ENCODE measurements at regions not wholly inside any gene's neighbourhood (a gene's known extent, or its start where the extent isn't known, plus 50 kb on each side); places are given as distances from the start of the nearest gene placed in this dataset.

DNA sequence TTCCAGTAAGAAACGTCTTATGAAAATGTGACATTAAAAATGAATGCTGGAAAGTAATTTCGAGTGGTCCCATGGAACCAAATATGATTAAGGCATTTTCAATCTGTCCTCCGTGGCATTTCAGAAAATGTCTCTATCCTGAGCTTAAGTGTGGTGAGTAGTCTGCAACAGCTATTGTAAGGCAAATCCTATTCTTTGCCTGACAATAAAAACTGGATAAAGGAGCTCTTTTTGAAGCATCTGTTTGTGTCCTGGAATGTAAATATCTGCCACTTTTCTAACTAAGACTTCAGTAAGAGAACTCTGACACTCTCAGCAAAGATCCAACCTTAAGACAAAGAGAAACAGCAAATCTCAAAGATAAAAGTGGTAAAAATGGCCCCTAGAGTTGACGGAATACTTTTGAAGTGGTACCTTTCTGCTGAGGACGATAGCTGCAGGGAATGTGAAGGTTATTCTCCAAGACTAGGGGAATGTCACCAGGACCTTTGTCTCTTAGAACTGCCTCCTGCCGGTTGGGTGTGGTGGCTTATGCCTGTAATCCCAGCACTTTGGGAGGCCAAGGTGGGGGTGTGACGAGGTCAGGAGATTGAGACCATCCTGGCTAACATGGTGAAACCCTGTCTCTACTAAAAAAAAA is 486.7 kb upstream of the ZP4 start:
- Histone ChIP-seq H3K27ac (ENCODE audit: low read depth, low read length) (no peak overlapping the region), H2AFZ (ENCODE audit: low read length) (no peak overlapping the region)

DNA sequence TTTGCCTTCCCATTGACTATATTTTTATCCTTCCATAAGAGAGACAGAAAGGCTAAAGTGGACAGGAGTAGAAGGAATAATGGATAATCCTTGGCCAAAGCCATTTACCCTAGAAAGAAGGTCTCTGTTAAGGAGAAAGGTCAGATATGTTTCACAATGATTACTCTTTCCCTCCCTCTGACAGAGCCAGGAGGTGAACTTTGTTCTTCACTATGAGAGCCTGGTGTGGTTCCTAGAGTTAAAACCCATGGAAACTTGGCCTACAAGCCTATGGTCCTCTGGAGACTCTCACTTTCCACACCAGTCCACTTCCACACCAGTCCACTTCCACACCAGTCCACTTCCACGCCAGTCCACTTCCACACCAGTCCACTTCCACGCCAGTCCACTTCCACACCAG is 479.9 kb upstream of the ZP4 start:
- TF ChIP-seq, protein P1, sequence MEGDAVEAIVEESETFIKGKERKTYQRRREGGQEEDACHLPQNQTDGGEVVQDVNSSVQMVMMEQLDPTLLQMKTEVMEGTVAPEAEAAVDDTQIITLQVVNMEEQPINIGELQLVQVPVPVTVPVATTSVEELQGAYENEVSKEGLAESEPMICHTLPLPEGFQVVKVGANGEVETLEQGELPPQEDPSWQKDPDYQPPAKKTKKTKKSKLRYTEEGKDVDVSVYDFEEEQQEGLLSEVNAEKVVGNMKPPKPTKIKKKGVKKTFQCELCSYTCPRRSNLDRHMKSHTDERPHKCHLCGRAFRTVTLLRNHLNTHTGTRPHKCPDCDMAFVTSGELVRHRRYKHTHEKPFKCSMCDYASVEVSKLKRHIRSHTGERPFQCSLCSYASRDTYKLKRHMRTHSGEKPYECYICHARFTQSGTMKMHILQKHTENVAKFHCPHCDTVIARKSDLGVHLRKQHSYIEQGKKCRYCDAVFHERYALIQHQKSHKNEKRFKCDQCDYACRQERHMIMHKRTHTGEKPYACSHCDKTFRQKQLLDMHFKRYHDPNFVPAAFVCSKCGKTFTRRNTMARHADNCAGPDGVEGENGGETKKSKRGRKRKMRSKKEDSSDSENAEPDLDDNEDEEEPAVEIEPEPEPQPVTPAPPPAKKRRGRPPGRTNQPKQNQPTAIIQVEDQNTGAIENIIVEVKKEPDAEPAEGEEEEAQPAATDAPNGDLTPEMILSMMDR (IDR thresholded peaks at IDR 0.05; ENCODE audit: extremely low read depth, low read depth, low read length), result no peak
- Histone ChIP-seq H3K4me3 (ENCODE audit: insufficient read depth, low read length) (no peak overlapping the region), H3K4me2 (ENCODE audit: insufficient read depth, low read length) (no peak overlapping the region), H3K9me3 (ENCODE audit: low read depth, low read length) (no peaks in the 10 kb centered on the region), H4K20me1 (ENCODE audit: insufficient read depth, low read length) (no peaks in the 10 kb centered on the region), H3K4me1 (ENCODE audit: insufficient read depth, low read length) (no peaks in the 10 kb centered on the region), H3K36me3 (ENCODE audit: insufficient read depth, low read length) (no peaks in the 10 kb centered on the region), H3K27me3 (ENCODE audit: insufficient read depth, low read length) (no peaks in the 10 kb centered on the region), H3K27ac (ENCODE audit: low read depth, low read length) (no peak overlapping the region), H2AFZ (ENCODE audit: low read length) (no peak overlapping the region), H3K79me2 (ENCODE audit: insufficient read depth, low read length) (no peaks in the 10 kb centered on the region)
- DNase-seq (ENCODE audit: insufficient read length, low spot score, missing footprints), result peak; percentile 8

More for the DNA sequence above, 486.7 kb upstream of the ZP4 start:
- Histone ChIP-seq H4K20me1 (ENCODE audit: insufficient read depth, low read length) (no peaks in the 10 kb centered on the region), H3K4me2 (ENCODE audit: insufficient read depth, low read length) (no peak overlapping the region), H3K27me3 (ENCODE audit: insufficient read depth, low read length) (no peaks in the 10 kb centered on the region), H3K9me3 (ENCODE audit: low read depth, low read length) (no peaks in the 10 kb centered on the region), H3K79me2 (ENCODE audit: insufficient read depth, low read length) (no peaks in the 10 kb centered on the region), H3K4me1 (ENCODE audit: insufficient read depth, low read length) (no peaks in the 10 kb centered on the region), H3K4me3 (ENCODE audit: insufficient read depth, low read length) (no peak overlapping the region), H3K36me3 (ENCODE audit: insufficient read depth, low read length) (no peaks in the 10 kb centered on the region)
- TF ChIP-seq, protein P1 (IDR thresholded peaks at IDR 0.05; ENCODE audit: extremely low read depth, low read depth, low read length), result no peak
- no peak for DNase-seq (ENCODE audit: insufficient read length, low spot score, missing footprints)

DNA sequence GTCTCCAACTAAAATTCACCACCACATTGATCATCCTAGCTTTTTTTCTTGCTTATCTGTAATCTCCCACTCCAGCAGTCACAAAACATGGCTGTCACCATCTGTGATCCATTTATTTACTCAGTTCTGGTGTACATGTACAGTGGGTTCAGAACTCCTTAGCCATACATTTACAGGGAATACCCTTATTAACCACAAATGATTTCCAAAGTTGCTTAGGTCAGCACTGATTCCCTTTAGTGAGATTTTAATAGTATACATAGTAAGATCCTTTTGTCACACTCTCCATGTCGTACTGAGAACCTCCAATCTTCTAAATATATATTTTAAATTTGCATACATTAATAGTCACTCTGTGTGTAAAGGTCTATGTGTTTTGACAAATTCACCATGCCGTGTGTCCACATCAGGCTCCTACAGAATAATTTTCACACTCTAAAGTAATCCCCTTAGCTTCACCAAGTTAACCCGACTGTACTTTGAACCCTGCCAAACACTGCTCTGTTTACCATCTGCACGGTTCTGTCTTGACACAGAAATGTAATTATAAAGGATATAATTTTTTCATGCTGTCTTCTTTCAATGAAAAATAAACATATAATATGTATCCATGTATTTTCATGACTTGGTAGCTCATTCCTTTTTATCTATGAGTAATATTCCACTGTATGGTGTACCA is 473.6 kb upstream of the ZP4 start:
- Histone ChIP-seq H2AFZ (ENCODE audit: low read length) (no peak overlapping the region), H3K79me2 (ENCODE audit: insufficient read depth, low read length) (no peaks in the 10 kb centered on the region), H3K36me3 (ENCODE audit: insufficient read depth, low read length) (no peaks in the 10 kb centered on the region), H4K20me1 (ENCODE audit: insufficient read depth, low read length) (no peaks in the 10 kb centered on the region), H3K27ac (ENCODE audit: low read depth, low read length) (no peak overlapping the region), H3K4me2 (ENCODE audit: insufficient read depth, low read length) (no peak overlapping the region), H3K9me3 (ENCODE audit: low read depth, low read length) (no peaks in the 10 kb centered on the region), H3K4me1 (ENCODE audit: insufficient read depth, low read length) (no peaks in the 10 kb centered on the region), H3K4me3 (ENCODE audit: insufficient read depth, low read length) (no peak overlapping the region), H3K27me3 (ENCODE audit: insufficient read depth, low read length) (no peaks in the 10 kb centered on the region)
- TF ChIP-seq, protein P1 (IDR thresholded peaks at IDR 0.05; ENCODE audit: extremely low read depth, low read depth, low read length), result no peak
- no peak for DNase-seq (ENCODE audit: insufficient read length, low spot score, missing footprints)

DNA sequence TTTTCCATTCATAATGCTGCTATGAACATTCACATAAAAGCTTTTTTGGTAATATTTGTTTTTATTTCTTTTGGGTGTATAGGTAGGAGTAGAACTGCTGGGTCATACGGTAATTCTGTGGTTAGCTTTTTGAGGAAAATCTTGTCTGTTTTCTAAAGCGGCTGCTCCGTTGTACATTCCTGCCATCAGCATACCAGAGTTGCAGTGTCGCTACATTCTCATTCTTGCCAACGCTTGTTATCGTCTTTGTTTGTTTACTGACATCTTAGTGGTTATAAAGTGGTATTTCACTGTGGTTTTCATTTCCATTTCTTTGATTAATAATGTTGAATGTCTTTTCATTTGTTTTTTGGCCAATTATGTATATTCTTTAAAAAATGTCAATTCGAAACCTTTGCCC is 469.8 kb upstream of the ZP4 start:
- no peak overlapping the region for H3K27ac ChIP-seq (ENCODE audit: low read depth, low read length)
- H3K79me2 ChIP-seq (ENCODE audit: insufficient read depth, low read length), result no peaks in the 10 kb centered on the region
- H3K9me3 ChIP-seq (ENCODE audit: low read depth, low read length), result no peaks in the 10 kb centered on the region
- TF ChIP-seq, protein P1 (IDR thresholded peaks at IDR 0.05; ENCODE audit: extremely low read depth, low read depth, low read length), result no peak
- no peak for DNase-seq (ENCODE audit: insufficient read length, low spot score, missing footprints)
- no peaks in the 10 kb centered on the region for H3K27me3 ChIP-seq (ENCODE audit: insufficient read depth, low read length)
- H3K4me1 ChIP-seq (ENCODE audit: insufficient read depth, low read length), result no peaks in the 10 kb centered on the region
- no peak overlapping the region for H3K4me3 ChIP-seq (ENCODE audit: insufficient read depth, low read length)
- H3K4me2 ChIP-seq (ENCODE audit: insufficient read depth, low read length), result peak overlapping the region; percentile 51
- no peaks in the 10 kb centered on the region for H3K36me3 ChIP-seq (ENCODE audit: insufficient read depth, low read length)
- H4K20me1 ChIP-seq (ENCODE audit: insufficient read depth, low read length), result no peaks in the 10 kb centered on the region
- peak overlapping the region; percentile 14 for H2AFZ ChIP-seq (ENCODE audit: low read length)
